ENCODE measurements at regions not wholly inside any gene's neighbourhood (a gene's known extent, or its start where the extent isn't known, plus 50 kb on each side); places are given as distances from the start of the nearest gene placed in this dataset.

DNA sequence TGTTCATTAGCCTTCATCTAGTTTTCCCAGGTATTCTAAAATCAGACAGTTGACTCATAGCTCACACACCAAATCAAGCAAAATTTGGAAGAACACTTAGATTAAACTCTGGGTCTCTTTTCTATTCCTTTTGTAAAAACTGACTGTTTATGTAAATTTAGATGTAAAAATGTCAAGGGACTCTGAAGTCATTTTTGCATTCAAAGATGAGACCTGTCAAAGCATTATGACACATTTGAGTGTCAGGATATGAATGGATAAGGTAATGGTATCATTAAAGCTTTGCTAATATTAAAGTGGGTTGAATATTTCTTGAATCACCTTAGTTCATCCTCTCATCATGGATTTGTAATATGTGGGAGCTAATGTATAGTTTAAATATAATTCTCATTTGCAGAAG is 348.1 kb upstream of the NRXN1 start:
- TF ChIP-seq, protein P1, sequence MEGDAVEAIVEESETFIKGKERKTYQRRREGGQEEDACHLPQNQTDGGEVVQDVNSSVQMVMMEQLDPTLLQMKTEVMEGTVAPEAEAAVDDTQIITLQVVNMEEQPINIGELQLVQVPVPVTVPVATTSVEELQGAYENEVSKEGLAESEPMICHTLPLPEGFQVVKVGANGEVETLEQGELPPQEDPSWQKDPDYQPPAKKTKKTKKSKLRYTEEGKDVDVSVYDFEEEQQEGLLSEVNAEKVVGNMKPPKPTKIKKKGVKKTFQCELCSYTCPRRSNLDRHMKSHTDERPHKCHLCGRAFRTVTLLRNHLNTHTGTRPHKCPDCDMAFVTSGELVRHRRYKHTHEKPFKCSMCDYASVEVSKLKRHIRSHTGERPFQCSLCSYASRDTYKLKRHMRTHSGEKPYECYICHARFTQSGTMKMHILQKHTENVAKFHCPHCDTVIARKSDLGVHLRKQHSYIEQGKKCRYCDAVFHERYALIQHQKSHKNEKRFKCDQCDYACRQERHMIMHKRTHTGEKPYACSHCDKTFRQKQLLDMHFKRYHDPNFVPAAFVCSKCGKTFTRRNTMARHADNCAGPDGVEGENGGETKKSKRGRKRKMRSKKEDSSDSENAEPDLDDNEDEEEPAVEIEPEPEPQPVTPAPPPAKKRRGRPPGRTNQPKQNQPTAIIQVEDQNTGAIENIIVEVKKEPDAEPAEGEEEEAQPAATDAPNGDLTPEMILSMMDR (conservative IDR thresholded peaks at IDR 0.05) = no peak
- no peak for TF ChIP-seq EZH2 (IDR thresholded peaks at IDR 0.05; ENCODE audit: low read depth)

Data from PC-9 (cell line).